B cell (primary cell): ENCODE measurements at regions not wholly inside any gene's neighbourhood (a gene's known extent, or its start where the extent isn't known, plus 50 kb on each side); places are given as distances from the start of the nearest gene placed in this dataset.

Experiments used
- ATAC-seq: fragments of 200-7000 bp; cut with Tn5 transposase; one replicate; pipeline ENCODE4 v1.10.0; 2021; ENCODE audit warnings: low read depth, mild to moderate bottlenecking, moderate number of reproducible peaks, moderate library complexity
- CTCF ChIA-PET: fragments of 350-600 bp; sonication (Branson Sonifier 250); formaldehyde crosslinking; loops from one replicate; lab custom pipeline; 2021; ENCODE audit warnings: antibody characterized with exemption, inconsistent platforms; lab: Charles Lee
- POLR2A ChIA-PET: fragments of 350-600 bp; sonication (Branson Sonifier 250); formaldehyde crosslinking; loops from one replicate; lab custom pipeline; 2021; ENCODE audit warnings: antibody characterized with exemption; lab: Charles Lee
- DNase-seq: peaks from one replicate; pipeline ENCODE4 v3.0.0; 2013
- H2AFZ ChIP-seq: 2 replicates; pipeline ENCODE4 v1.6.1; 2012; ENCODE audit warnings: mild to moderate bottlenecking, low read depth, low read length; ENCODE audit not compliant: insufficient read depth, poor library complexity, severe bottlenecking
- H3K27ac ChIP-seq, 2 donors: 1 replicate in 1 of 2; 2 replicates in 1 of 2; pipeline ENCODE4 v1.5.1; 2012 to 2013; ENCODE audit warnings: low read length in 2 of 2, mild to moderate bottlenecking in 2 of 2, moderate library complexity in 1 of 2
- H3K27me3 ChIP-seq, 4 experiments: fragments of 200-600 bp in 1 of 4; sonication (generic) in 1 of 4; replicated peaks in 1 of 4; 1 replicate in 2 of 4; 2 replicates in 2 of 4; pipeline versions ENCODE4 v1.6.1 to v1.7.0; 2013 to 2016; ENCODE audit warnings: low read length in 3 of 4, mild to moderate bottlenecking in 2 of 4, mixed read lengths in 1 of 4, moderate library complexity in 1 of 4; ENCODE audit not compliant: insufficient read depth in 4 of 4, control insufficient read depth in 3 of 4; ENCODE audit errors: control extremely low read depth in 1 of 4
- H3K36me3 ChIP-seq, 2 experiments: replicated peaks in 1 of 2; 1 replicate in 1 of 2; 2 replicates in 1 of 2; pipeline versions ENCODE4 v1.6.1 to v1.7.1; 2013; ENCODE audit warnings: low read length in 1 of 2; ENCODE audit not compliant: insufficient read depth in 2 of 2, control insufficient read depth in 1 of 2; ENCODE audit errors: control extremely low read depth in 1 of 2, extremely low read depth in 1 of 2
- H3K4me1 ChIP-seq, 2 donors: fragments of 200-600 bp in 1 of 2; sonication (generic) in 1 of 2; 1 replicate in 1 of 2; 2 replicates in 1 of 2; pipeline versions ENCODE4 v1.5.1 to v1.6.1; 2013 to 2017; ENCODE audit warnings: low read length in 2 of 2; ENCODE audit not compliant: control insufficient read depth in 2 of 2, insufficient read depth in 2 of 2
- H3K4me2 ChIP-seq: replicated peaks from 2 replicates; pipeline ENCODE3; 2012; ENCODE audit warnings: mild to moderate bottlenecking, low read depth, low read length; ENCODE audit not compliant: poor library complexity, severe bottlenecking
- H3K4me3 ChIP-seq, 5 experiments: fragments of 200-600 bp in 1 of 5; sonication (generic) in 1 of 5; 1 replicate in 3 of 5; 2 replicates in 2 of 5; pipeline versions ENCODE4 v1.5.1 to v1.7.0; 2011 to 2016; ENCODE audit warnings: low read length in 4 of 5, mild to moderate bottlenecking in 4 of 5, low read depth in 2 of 5, control low read depth in 1 of 5, moderate library complexity in 1 of 5; ENCODE audit not compliant: insufficient read depth in 1 of 5; ENCODE audit errors: control extremely low read depth in 1 of 5, extremely low read depth in 1 of 5
- H3K79me2 ChIP-seq: fragments of 200-600 bp; sonication (generic); one replicate; pipeline ENCODE4 v1.6.0; 2016; ENCODE audit warnings: low read length; ENCODE audit not compliant: control insufficient read depth, insufficient read depth
- H3K9ac ChIP-seq: fragments of 200-600 bp; sonication (generic); 2 replicates; pipeline ENCODE4 v1.6.1; 2017; ENCODE audit warnings: mild to moderate bottlenecking, low read length, moderate library complexity
- H3K9me3 ChIP-seq, 3 donors: one replicate each; pipeline versions ENCODE4 v1.6.1 to v1.7.1; 2013; ENCODE audit warnings: low read length in 2 of 3; ENCODE audit not compliant: control insufficient read depth in 2 of 3, insufficient read depth in 1 of 3; ENCODE audit errors: control extremely low read depth in 1 of 3
- H4K20me1 ChIP-seq: 2 replicates; pipeline ENCODE4 v1.6.0; 2012; ENCODE audit warnings: mild to moderate bottlenecking, low read length; ENCODE audit not compliant: insufficient read depth, control insufficient read depth, poor library complexity, severe bottlenecking
- H3K27ac Mint-ChIP-seq: one replicate; pipeline ENCODE4 v1.8.0; 2021; ENCODE audit warnings: mixed read lengths
- H3K27me3 Mint-ChIP-seq: one replicate; pipeline ENCODE4 v1.8.0; 2021; ENCODE audit warnings: mixed read lengths
- H3K4me1 Mint-ChIP-seq: one replicate; pipeline ENCODE4 v1.8.0; 2021; ENCODE audit warnings: mixed read lengths
- H3K4me3 Mint-ChIP-seq: one replicate; pipeline ENCODE4 v1.8.0; 2021; ENCODE audit warnings: mixed read lengths
- H3K9me3 Mint-ChIP-seq: one replicate; pipeline ENCODE4 v1.8.0; 2022; ENCODE audit warnings: mixed read lengths; ENCODE audit not compliant: insufficient read depth
- EZH2 ChIP-seq: IDR thresholded peaks from 2 replicates; pipeline ENCODE4 v1.6.1; 2012; ENCODE audit warnings: borderline replicate concordance, low read depth, mild to moderate bottlenecking, moderate library complexity, low read length; ENCODE audit not compliant: insufficient read depth, poor library complexity, severe bottlenecking
- WGBS: methylation state at CpG from one replicate; pipeline ENCODE4 v1.1.5; 2013; ENCODE audit warnings: missing lambda C conversion rate; ENCODE audit not compliant: insufficient coverage; 5-methylcytosine and 5-hydroxymethylcytosine counted together
- intact Hi-C: fragments of 100-400 bp; cut with micrococcal nuclease; formaldehyde crosslinking; loops from one replicate; pipeline ENCODE4 v1.10.0; 2022
- TF ChIP-seq, protein P1 (sequence below): fragments of 200-600 bp; IDR thresholded peaks from one replicate; pipeline ENCODE4 v1.8.0; 2022; ENCODE audit warnings: antibody characterized with exemption, mild to moderate bottlenecking

DNA sequence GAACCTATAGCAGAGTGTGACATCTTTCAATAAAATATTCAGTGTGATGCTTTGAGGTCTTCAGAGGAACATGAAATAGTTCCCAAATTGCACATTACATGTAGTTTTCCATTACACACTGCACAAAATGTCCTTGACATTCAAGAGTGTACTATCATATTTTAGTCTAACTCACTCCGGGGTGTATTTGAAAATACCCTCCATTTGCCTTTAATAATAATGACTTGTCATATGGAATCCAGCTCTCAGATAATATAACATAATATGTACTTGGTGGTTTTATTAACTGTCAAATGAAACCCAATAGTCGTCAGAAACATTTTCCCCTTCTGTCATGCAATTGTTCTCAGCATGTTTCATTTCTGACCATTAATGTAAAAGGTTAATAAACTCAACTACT, 176.7 kb upstream of the CDH19 start:
- intact Hi-C loops, result no loop called here
- DNase-seq (no peak), ATAC-seq (no peak)
- Histone ChIP-seq H3K9ac (no peak overlapping the region), H3K9me3 (no peaks in the 10 kb centered on the region), H3K36me3 (no peaks in the 10 kb centered on the region), H3K4me1 (no peaks in the 10 kb centered on the region), H3K4me3 (no peak overlapping the region), H4K20me1 (no peaks in the 10 kb centered on the region), H3K79me2 (no peaks in the 10 kb centered on the region), H3K27ac (no peak overlapping the region), H3K4me2 (no peak overlapping the region), H3K27me3 (no peaks in the 10 kb centered on the region), H2AFZ (no peak overlapping the region)
- Mint-ChIP-seq H3K27ac (no peak overlapping the region), H3K4me3 (no peak overlapping the region), H3K9me3 (no peaks in the 10 kb centered on the region), H3K4me1 (no peaks in the 10 kb centered on the region), H3K27me3 (no peaks in the 10 kb centered on the region)
- no peak for TF ChIP-seq EZH2
- TF ChIP-seq, protein P1, sequence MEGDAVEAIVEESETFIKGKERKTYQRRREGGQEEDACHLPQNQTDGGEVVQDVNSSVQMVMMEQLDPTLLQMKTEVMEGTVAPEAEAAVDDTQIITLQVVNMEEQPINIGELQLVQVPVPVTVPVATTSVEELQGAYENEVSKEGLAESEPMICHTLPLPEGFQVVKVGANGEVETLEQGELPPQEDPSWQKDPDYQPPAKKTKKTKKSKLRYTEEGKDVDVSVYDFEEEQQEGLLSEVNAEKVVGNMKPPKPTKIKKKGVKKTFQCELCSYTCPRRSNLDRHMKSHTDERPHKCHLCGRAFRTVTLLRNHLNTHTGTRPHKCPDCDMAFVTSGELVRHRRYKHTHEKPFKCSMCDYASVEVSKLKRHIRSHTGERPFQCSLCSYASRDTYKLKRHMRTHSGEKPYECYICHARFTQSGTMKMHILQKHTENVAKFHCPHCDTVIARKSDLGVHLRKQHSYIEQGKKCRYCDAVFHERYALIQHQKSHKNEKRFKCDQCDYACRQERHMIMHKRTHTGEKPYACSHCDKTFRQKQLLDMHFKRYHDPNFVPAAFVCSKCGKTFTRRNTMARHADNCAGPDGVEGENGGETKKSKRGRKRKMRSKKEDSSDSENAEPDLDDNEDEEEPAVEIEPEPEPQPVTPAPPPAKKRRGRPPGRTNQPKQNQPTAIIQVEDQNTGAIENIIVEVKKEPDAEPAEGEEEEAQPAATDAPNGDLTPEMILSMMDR, result no peak
- WGBS, result no CpG with 5 or more reads among the region's 2 CpGs
- POLR2A ChIA-PET, result no interaction called here
- CTCF ChIA-PET, result no interaction called here

- no peak overlapping the region for H3K27ac ChIP-seq
- H3K36me3 ChIP-seq, result no peaks in the 10 kb centered on the region
- H3K9me3 ChIP-seq, result no peaks in the 10 kb centered on the region
- H3K4me3 Mint-ChIP-seq, result no peak overlapping the region
- no peak overlapping the region for H3K4me3 ChIP-seq
- H3K27me3 Mint-ChIP-seq, result no peaks in the 10 kb centered on the region
- H3K4me2 ChIP-seq, result no peak overlapping the region
- H2AFZ ChIP-seq, result no peak overlapping the region
- intact Hi-C loops, result no loop called here
- ChIA-PET POLR2A (no interaction called here), CTCF (no interaction called here)
- no peak for ATAC-seq
- H3K27ac Mint-ChIP-seq, result no peak overlapping the region
- no peaks in the 10 kb centered on the region for H3K79me2 ChIP-seq
- H3K27me3 ChIP-seq, result no peaks in the 10 kb centered on the region
- H3K4me1 Mint-ChIP-seq, result no peaks in the 10 kb centered on the region
- H3K9ac ChIP-seq, result no peak overlapping the region
- no peak for TF ChIP-seq EZH2
- TF ChIP-seq, protein P1, result no peak
- no peaks in the 10 kb centered on the region for H3K9me3 Mint-ChIP-seq
- H3K4me1 ChIP-seq, result no peaks in the 10 kb centered on the region
- H4K20me1 ChIP-seq, result no peaks in the 10 kb centered on the region
- WGBS, result 88% methylated on average over 1 of the region's 3 CpGs
- no peak for DNase-seq
Measured at GRCh38 chr18:66778048-66778447, 174.2 kb upstream of the CDH19 start.
